ENCODE measurements at regions not wholly inside any gene's neighbourhood (a gene's known extent, or its start where the extent isn't known, plus 50 kb on each side); places are given as distances from the start of the nearest gene placed in this dataset.

DNA sequence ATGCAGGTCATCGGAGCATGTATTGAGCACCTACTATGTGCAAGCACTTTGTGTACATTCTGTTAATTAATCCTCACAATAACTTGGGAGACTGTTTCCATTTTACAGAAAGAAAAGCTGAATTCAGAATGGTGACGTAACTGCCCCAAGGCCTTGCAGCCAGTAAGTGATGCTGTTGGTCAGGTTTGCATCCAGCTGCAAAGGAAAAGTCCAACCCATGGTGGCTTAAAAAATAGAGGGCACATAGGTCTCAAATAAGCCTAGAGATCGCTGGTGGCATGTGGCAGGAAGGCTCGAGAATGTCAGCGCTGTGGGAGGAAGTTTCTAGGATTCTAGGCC lies 83.8 kb upstream of the CHST15 start:
- Mint-ChIP-seq H3K4me3 (no peak overlapping the region), H3K27me3 (peaks cover 24% of the 10 kb centered on the region), H3K9me3 (no peaks in the 10 kb centered on the region), H3K36me3 (ENCODE audit: insufficient read depth) (peaks cover under 1% of the 10 kb centered on the region), H3K4me1 (no peaks in the 10 kb centered on the region), H3K27ac (ENCODE audit: low read depth) (no peak overlapping the region)
- ATAC-seq (replicated peaks; ENCODE audit: extremely low read depth, poor library complexity, severe bottlenecking), result no peak
- no peak for DNase-seq (ENCODE audit: low spot score in 2 of 2)

DNA sequence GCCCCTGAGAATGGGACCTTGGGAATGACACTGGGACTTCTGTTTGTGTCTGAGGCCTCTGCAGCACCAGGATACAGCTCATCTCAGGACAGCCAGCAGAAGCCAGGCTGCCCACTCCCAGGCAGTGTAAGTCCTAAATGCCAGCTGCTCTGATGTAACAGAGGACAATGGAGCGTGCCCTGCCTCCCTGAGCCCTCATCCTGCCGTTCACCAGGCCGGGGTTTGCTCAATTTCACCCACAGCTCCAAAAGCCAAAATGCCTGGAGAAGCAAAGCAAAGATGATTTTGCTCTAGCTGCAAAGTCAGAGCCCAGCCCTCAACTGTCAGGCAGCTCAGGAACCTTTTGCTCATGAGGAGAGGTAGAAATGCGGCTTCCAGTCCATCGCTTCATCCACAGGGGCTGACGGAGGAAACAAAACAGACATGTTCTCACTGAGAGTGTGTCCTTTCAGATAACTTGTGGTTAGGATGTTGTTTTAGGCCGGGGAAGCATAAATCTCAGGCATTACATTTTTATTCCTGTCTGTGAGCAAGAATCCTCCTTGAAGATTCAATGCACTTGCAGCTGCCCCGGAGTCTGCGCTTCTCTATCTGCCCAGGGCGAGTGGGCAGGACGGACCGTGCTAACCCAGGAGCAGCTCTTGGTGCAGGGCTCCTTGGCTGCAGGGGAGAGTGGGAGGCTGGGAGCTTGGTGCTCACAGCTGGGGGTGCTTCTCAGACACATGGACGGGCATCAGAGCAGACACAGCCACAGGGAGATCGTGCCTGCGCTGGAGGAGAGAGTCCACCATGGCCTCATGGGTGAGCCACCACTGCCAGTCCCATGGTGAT lies 83.2 kb upstream of the CHST15 start:
- Mint-ChIP-seq H3K9me3 (no peaks in the 10 kb centered on the region), H3K27me3 (peaks cover 24% of the 10 kb centered on the region), H3K4me3 (no peak overlapping the region), H3K27ac (ENCODE audit: low read depth) (no peak overlapping the region), H3K36me3 (ENCODE audit: insufficient read depth) (no peaks in the 10 kb centered on the region), H3K4me1 (no peaks in the 10 kb centered on the region)
- DNase-seq (ENCODE audit: low spot score in 2 of 2) (no peak), ATAC-seq (replicated peaks; ENCODE audit: extremely low read depth, poor library complexity, severe bottlenecking) (no peak)

DNA sequence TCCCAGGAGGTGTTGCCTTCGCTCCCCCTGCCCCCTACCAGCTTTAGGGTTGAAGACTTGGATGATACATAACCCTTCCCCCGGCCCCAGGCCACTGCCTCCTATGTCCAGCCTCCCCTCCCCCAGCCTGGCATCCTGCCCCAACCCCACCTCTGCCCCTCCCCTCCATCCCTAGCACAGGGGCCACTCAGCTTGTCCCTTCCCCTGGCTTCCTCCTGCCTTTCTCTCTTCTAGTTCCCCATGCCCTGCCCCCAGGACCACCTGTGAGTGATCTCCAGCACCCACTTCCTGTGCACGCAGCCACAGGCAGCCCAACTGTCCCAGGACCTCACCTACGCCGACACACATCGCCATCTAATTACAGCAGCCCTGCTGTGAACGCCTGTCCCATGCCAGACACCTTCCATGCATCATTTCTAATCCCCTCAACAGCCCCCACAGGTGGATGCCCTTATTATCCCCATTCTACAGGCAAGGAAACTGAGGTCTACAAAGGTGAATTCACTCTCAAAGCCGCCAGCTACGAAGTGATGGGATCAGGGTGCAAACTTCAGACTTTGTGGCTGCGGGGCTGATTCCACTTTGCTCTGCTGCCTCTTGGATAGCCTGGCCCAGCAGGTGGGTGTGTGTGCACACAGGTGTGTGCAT lies 82.4 kb upstream of the CHST15 start:
- no peaks in the 10 kb centered on the region for H3K4me1 Mint-ChIP-seq
- no peaks in the 10 kb centered on the region for H3K9me3 Mint-ChIP-seq
- no peak overlapping the region for H3K27ac Mint-ChIP-seq (ENCODE audit: low read depth)
- DNase-seq (ENCODE audit: low spot score in 2 of 2) (no peak), ATAC-seq (replicated peaks; ENCODE audit: extremely low read depth, poor library complexity, severe bottlenecking) (no peak)
- no peak overlapping the region for H3K4me3 Mint-ChIP-seq
- no peaks in the 10 kb centered on the region for H3K36me3 Mint-ChIP-seq (ENCODE audit: insufficient read depth)
- H3K27me3 Mint-ChIP-seq, result peaks cover 24% of the 10 kb centered on the region

DNA sequence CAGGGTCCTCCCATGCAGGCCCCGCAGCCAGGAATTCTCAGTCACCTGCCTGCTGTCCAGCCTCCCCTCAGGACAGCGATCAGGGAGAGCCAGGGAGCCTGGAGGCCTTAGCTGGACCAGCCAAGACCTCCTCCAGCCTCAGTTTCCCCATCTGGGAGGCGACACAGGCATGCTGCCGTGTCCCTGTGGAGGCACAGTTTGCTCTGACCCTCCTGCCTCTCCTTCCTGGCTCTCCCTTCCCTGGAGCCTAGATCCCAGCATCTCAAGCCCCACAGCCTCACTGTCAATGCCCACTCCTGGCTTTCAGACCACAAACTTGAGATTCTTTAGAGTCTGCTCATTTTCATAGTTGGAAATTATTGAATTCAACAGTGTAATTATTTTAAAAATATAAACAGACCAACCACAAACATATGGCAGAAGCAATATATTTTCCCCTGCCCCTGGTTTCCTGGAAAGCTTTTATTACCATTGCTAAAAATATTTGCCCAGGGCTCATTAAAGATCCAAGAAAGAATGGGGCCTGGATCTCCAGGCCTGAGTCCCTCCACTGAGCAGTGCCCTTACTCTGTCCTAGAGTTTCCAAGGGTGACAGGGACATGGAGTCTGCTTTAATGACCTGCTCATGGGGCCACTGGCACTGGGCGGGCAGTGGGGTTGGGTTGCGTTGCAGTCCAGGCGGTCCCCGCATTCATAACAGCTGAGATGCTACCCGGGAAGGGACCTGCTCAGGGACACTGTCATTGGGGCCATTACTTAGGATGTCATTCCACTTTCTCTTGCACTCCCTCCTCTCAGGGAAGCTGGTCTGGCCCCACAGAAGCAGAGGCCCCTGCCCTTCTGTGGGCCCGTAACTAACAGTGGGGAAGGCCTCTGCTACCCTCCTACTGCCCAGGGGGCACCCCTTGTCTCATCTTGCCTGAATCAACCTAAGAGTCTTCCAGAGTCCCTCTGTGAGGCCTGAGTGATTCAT lies 81.6 kb upstream of the CHST15 start:
- DNase-seq (ENCODE audit: low spot score in 2 of 2) (no peak), ATAC-seq (replicated peaks; ENCODE audit: extremely low read depth, poor library complexity, severe bottlenecking) (no peak)
- H3K27me3 Mint-ChIP-seq, result peaks cover 24% of the 10 kb centered on the region
- no peaks in the 10 kb centered on the region for H3K9me3 Mint-ChIP-seq
- H3K4me3 Mint-ChIP-seq, result no peak overlapping the region
- no peak overlapping the region for H3K27ac Mint-ChIP-seq (ENCODE audit: low read depth)
- H3K4me1 Mint-ChIP-seq, result no peaks in the 10 kb centered on the region
- H3K36me3 Mint-ChIP-seq (ENCODE audit: insufficient read depth), result no peaks in the 10 kb centered on the region

DNA sequence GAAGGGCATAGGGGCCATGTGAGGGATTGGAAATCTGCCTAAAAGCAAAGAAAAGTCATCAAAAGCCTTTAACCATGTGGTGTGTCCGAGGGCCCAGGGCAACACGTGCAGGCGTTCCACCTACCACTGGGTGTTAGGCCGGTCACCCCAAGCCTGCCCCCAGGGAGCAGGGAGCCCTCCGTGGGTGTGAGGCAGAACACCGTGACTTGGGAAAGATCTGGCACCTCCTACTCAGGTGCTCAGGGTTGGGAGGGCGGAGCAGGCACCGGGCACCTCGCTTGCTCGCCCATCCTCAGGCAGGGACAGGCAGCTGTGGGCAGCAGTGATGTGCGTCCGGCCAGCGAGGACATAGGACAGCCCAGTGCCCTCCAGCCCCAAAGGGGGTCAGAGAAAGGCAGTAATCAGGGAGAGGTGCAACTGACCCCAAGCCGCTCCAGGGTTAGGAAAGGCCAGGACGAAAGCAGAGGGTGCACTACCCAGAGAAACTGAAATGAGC lies 80.7 kb upstream of the CHST15 start:
- no peaks in the 10 kb centered on the region for H3K36me3 Mint-ChIP-seq (ENCODE audit: insufficient read depth)
- no peak for ATAC-seq (replicated peaks; ENCODE audit: extremely low read depth, poor library complexity, severe bottlenecking)
- H3K27ac Mint-ChIP-seq (ENCODE audit: low read depth), result no peak overlapping the region
- peaks cover 24% of the 10 kb centered on the region for H3K27me3 Mint-ChIP-seq
- DNase-seq (ENCODE audit: low spot score in 2 of 2), result no peak
- H3K4me1 Mint-ChIP-seq, result no peaks in the 10 kb centered on the region
- no peaks in the 10 kb centered on the region for H3K9me3 Mint-ChIP-seq
- no peak overlapping the region for H3K4me3 Mint-ChIP-seq

DNA sequence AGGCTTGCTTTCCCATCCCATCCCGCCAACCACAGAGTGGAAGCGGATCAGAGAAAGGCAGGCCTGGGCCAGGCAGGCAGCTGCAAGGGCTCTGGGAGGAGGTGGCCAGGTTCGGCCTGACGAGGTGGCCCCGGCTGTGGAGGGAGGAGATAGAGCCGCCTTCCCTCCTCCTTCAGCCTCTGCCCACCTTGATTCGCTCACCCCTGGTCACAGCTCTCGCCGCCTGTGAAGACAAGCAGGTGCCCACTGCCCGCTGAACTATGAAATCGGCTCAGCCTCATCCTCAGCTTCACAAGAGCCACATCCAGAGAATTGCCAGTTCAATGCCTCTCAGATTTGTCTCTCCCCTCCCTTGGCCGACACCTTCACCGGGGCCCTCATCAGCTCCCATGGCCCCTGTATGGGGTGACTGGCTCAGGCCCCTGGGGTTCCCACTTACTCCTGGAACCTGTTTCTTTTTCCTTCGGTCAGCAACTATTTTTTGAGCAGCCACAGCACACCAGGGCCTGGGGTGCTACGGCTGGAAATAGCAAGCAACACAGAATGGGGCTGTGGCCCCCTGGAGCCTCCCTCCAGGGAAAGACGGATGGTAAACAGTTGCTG lies 80.0 kb upstream of the CHST15 start:
- Mint-ChIP-seq H3K36me3 (ENCODE audit: insufficient read depth) (no peaks in the 10 kb centered on the region), H3K9me3 (no peaks in the 10 kb centered on the region), H3K27me3 (peaks cover 24% of the 10 kb centered on the region), H3K4me1 (no peaks in the 10 kb centered on the region), H3K27ac (ENCODE audit: low read depth) (no peak overlapping the region), H3K4me3 (no peak overlapping the region)
- ATAC-seq (replicated peaks; ENCODE audit: extremely low read depth, poor library complexity, severe bottlenecking) (no peak), DNase-seq (ENCODE audit: low spot score in 2 of 2) (no peak)

DNA sequence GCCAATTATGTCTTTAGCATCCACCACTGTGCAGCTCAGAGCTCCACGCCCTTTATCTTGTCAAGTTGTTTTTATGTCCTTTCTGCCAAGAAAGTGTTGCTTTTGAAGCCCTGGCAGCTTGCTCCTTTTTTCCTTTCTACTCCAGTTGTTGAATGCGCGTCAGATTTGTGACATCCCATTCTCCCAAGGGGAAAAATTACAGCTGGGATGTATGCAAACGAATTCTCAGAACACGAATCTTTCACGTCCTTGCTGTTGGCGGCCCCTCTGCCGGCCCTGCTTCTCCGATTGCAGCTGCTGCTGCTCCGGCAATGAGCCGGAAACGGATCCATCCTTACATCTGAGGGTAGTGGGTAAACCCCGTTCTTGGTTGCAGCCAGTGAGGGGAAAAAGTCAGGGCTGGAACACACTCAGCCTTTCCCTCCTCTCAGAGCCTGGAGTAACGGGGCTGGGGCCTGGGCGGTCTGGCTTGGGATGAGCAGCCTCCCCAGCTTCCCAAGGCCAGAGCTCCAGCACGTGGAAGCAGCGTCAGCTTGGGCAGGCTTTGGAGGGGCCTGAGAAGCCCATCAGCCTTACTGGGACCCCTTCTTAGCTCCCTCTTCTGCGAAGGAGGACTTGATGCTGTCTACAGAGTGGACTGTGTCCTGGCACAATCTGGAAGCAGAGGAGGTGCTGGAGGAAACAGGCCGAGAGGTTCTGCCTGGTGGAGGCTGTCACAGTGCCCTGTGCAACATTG lies 79.0 kb upstream of the CHST15 start:
- Mint-ChIP-seq H3K36me3 (ENCODE audit: insufficient read depth) (no peaks in the 10 kb centered on the region), H3K9me3 (no peaks in the 10 kb centered on the region), H3K27ac (ENCODE audit: low read depth) (no peak overlapping the region), H3K27me3 (peaks cover 24% of the 10 kb centered on the region), H3K4me1 (no peaks in the 10 kb centered on the region), H3K4me3 (no peak overlapping the region)
- DNase-seq (ENCODE audit: low spot score in 2 of 2), result no peak
- no peak for ATAC-seq (replicated peaks; ENCODE audit: extremely low read depth, poor library complexity, severe bottlenecking)

DNA sequence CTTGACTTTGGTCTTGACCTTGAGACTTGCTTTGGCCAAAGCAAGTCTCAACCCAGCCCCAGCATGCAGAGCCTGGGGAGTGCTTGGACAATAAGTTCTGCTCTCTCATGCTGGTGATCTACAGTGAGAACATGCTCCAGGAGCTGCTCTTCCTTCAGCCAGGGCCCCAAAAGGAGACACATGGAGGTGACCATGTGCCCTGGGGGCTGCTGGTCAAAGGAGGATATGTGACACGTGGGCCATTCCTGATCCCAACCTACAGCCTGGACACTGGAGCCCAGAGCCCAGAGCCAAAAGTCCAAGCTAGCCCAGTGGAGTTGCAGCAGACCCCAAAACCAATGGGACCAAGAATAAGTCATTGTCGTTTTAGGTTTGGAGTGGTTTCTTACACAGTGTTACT lies 78.2 kb upstream of the CHST15 start:
- no peak overlapping the region for H3K27ac Mint-ChIP-seq (ENCODE audit: low read depth)
- no peaks in the 10 kb centered on the region for H3K9me3 Mint-ChIP-seq
- DNase-seq (ENCODE audit: low spot score in 2 of 2) (no peak), ATAC-seq (replicated peaks; ENCODE audit: extremely low read depth, poor library complexity, severe bottlenecking) (no peak)
- no peaks in the 10 kb centered on the region for H3K4me1 Mint-ChIP-seq
- no peaks in the 10 kb centered on the region for H3K36me3 Mint-ChIP-seq (ENCODE audit: insufficient read depth)
- H3K27me3 Mint-ChIP-seq, result peaks cover 17% of the 10 kb centered on the region
- no peak overlapping the region for H3K4me3 Mint-ChIP-seq

DNA sequence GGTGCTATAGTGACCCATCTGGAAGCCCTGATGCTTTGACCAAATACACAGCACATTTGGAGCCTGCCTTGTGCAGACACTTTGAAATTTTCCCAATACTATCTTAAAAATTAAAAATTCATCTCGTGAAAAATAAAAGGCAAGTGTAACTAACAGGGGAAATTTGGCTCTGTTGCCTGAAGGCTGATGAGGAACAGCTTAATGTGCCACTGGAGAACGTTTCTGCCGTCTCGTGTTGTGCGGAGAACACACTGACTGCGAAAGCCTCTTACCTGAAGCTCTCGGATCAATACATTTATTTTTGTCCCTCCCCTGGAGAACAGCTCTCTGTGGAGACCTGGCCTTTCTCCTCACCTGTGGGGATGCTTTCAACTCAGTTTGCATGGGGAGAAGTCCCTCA lies 77.2 kb upstream of the CHST15 start:
- no peak for DNase-seq (ENCODE audit: low spot score in 2 of 2)
- Mint-ChIP-seq H3K4me3 (no peak overlapping the region), H3K36me3 (ENCODE audit: insufficient read depth) (no peaks in the 10 kb centered on the region), H3K27me3 (peaks cover 9% of the 10 kb centered on the region), H3K9me3 (no peaks in the 10 kb centered on the region), H3K4me1 (no peaks in the 10 kb centered on the region), H3K27ac (ENCODE audit: low read depth) (no peak overlapping the region)
- no peak for ATAC-seq (replicated peaks; ENCODE audit: extremely low read depth, poor library complexity, severe bottlenecking)

DNA sequence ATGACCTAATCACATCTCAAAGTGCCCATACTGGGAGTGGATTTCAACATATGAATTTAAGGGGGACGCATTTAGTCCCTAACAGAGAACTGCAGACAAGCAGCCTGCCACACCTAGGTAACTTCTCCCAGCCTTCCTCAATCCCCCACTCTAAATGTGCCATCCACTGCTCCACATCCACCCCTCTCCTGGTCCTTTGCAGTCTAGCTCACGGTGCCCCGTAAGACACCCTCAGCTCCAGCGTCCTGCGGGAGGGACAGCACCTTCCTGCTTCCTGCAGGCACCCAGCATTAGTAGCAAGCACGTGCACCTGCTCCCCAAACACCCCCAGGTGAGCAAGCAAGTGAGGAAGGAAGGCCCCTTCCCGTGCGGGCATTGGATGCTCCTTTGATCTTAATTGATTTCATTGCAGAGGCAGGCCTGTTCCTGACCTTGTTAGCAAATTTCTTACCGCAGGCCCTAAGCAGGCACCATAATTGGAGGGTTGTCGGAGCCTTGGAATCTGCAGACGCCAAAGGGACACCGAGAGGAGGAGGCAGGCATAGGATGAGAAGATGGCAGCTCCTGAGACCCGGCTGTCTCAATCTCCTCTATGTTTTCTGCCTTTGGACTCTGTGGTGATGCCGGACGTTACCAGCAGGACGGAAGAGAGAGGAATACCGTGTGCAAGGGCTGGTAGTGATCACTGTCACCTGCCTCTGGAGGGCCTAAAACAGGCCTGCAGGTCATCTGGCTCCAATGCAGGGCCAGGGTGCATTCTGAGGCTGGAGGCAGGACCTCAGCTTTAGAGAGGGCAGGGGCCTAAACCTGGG lies 75.8 kb upstream of the CHST15 start:
- DNase-seq (ENCODE audit: low spot score in 2 of 2) (no peak), ATAC-seq (replicated peaks; ENCODE audit: extremely low read depth, poor library complexity, severe bottlenecking) (no peak)
- Mint-ChIP-seq H3K4me1 (no peaks in the 10 kb centered on the region), H3K9me3 (no peaks in the 10 kb centered on the region), H3K4me3 (no peak overlapping the region), H3K27me3 (peaks cover 13% of the 10 kb centered on the region), H3K36me3 (ENCODE audit: insufficient read depth) (no peaks in the 10 kb centered on the region), H3K27ac (ENCODE audit: low read depth) (no peak overlapping the region)

DNA sequence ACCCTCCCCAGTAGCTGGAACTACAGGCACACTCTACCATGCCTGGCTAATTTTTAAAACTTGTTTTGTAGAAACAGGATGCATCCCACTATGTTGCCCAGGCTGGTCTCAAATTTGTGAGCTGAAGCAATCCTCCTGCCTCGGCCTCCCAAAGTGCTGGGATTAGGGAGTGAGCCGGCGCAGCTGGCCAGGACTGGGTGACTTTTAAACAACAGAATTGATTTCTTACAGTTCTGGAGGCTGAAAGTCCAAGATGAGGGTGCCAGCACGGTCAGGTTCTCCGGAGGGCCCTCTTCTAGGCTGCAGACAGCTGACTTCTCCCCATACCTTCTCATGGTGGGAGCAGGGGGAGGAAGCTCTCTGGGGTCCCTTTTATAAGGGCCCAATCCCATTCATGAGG lies 75.2 kb upstream of the CHST15 start:
- ATAC-seq (replicated peaks; ENCODE audit: extremely low read depth, poor library complexity, severe bottlenecking) (no peak), DNase-seq (ENCODE audit: low spot score in 2 of 2) (no peak)
- no peak overlapping the region for H3K4me3 Mint-ChIP-seq
- H3K36me3 Mint-ChIP-seq (ENCODE audit: insufficient read depth), result no peaks in the 10 kb centered on the region
- peaks cover 13% of the 10 kb centered on the region for H3K27me3 Mint-ChIP-seq
- no peaks in the 10 kb centered on the region for H3K4me1 Mint-ChIP-seq
- no peaks in the 10 kb centered on the region for H3K9me3 Mint-ChIP-seq
- no peak overlapping the region for H3K27ac Mint-ChIP-seq (ENCODE audit: low read depth)
